Heart left ventricle (tissue), 13 donors: ENCODE measurements at regions not wholly inside any gene's neighbourhood (a gene's known extent, or its start where the extent isn't known, plus 50 kb on each side); places are given as distances from the start of the nearest gene placed in this dataset.

ENCODE experiments used
- CTCF ChIP-seq, 12 donors: fragments of 200-600 bp; sonication (generic) in 4 of 12; IDR thresholded peaks; one replicate each; pipeline versions ENCODE4 v1.5.0 to v1.8.0; 2018 to 2022; ENCODE audit warnings: antibody characterized with exemption in 12 of 12, mild to moderate bottlenecking in 5 of 12
- POLR2A ChIP-seq, 2 donors: fragments of 450-650 bp; IDR thresholded peaks; one replicate each; pipeline ENCODE4 v1.6.1; 2017; ENCODE audit warnings: antibody characterized with exemption in 2 of 2, mild to moderate bottlenecking in 2 of 2, moderate library complexity in 2 of 2
- donor health status: ischemic (EF 13 %, LVEDD 7.1; RV severe dilation, severe dysfunction).
- donor health status: DM: no; HTN: yes; CAD: no.
- donor health status: DM: no; HTN: no; CAD: no.
- donor health status: ischemic (EF 25% LVEDD 6.9; RV normal size, moderate dysfunction).
- donor health status: ischemic (EF 25% LVEDD 5.7; RV mildly dilated, moderate dysfunction).
- donor health status: ischemic (EF 35%, LVEDD 5.7; RV mildly dilated, moderate dysfunction).
- donor health status: nonischemic (EF 11% LVEDD 7.7; RV severe dilation, severe dysfunction).
- donor health status: DM: yes; HTN: yes; CAD: no.
- donor health status: PGD.
- donor health status: ischemic (EF 29% LVEDD 5.4; RV normal size, mild dysfunction).
- donor health status: nonischemic (EF 23%, LVEDD 6.1; RV moderate dilation, normal function).

- no peak for TF ChIP-seq CTCF (IDR thresholded peaks at IDR 0.05)
- no peak for TF ChIP-seq POLR2A (IDR thresholded peaks at IDR 0.05)
Measured at GRCh38 chr16:52167328-52167727, 379.6 kb downstream of the TOX3 start.
